Activated CD4-positive, alpha-beta T cell treated with anti-CD3 and anti-CD28 coated beads, Interleukin-2, amount 50 U/mL, for 16 hours (primary cell): ENCODE measurements at regions not wholly inside any gene's neighbourhood (a gene's known extent, or its start where the extent isn't known, plus 50 kb on each side); places are given as distances from the start of the nearest gene placed in this dataset.

Experiments used
- DNase-seq: peaks from one replicate; pipeline ENCODE4 v3.0.0-alpha.2; 2020

DNA sequence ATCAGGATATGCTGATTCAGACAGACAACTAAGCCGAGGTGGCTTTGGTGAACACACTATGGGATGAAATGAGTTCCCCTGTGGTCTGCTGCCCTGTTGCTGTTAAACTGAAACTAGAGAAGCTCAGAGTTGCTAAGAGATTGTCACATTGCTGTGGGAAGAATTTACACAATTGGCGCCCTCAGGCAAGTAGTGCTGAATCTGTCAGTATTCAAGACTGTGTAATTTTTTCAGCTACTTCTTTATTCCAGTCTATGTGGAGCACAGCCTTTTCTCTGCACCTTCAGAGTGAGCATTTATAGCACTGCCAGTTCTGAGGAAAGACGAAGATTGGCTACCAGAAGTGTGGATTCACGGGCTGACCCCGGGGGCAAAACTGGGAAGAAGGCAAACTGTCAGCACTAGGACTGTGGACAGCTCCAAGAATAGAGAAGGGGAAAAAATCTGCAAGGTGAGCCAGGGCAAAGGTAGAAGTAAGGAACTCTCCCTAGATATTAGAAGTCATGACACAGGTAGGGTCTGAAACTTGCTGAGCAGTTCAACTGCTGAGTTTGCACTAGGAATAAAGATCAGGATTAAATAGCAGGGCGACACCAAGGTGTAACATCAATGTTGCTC lies 218.8 kb upstream of the TMPO start:
- DNase-seq = no peak

DNA sequence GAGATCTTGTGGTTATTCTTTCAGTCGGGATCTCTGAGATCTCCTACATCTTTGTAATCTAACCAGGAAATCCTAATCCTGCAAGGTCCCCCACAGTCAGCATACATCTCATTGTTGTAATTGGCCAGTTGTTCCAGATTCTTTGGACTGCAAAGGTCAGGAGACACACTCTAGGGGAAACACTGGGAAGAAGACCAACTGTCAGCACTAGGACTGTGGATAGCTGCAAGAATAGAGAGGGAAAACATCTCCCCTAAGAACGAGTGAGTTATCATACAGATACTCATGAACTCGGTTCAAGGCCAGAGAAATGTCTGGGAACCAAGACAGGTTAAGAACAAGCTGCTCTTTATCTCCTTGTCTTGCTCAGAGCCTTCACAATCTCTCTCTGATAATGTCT lies 217.9 kb upstream of the TMPO start:
- DNase-seq = no peak

DNA sequence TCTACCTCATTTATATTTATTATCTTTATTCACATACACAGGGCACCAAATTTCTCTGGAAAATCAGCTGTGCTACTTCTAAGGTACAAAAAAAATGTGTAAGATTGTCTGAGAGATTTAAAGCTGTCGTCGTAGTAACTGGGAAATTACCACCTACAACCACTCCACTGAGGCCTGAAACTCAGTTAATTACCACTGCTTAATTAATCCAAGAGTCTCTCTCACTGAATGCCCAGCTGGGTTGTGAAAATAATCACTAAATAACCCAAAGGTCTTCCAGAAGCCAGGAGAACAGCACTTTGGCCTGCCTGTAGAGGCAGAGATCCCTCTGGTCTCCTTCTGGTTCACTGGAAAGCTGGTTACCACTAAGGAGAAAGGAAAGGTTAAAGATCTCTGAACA lies 207.2 kb upstream of the TMPO start:
- no peak for DNase-seq

DNA sequence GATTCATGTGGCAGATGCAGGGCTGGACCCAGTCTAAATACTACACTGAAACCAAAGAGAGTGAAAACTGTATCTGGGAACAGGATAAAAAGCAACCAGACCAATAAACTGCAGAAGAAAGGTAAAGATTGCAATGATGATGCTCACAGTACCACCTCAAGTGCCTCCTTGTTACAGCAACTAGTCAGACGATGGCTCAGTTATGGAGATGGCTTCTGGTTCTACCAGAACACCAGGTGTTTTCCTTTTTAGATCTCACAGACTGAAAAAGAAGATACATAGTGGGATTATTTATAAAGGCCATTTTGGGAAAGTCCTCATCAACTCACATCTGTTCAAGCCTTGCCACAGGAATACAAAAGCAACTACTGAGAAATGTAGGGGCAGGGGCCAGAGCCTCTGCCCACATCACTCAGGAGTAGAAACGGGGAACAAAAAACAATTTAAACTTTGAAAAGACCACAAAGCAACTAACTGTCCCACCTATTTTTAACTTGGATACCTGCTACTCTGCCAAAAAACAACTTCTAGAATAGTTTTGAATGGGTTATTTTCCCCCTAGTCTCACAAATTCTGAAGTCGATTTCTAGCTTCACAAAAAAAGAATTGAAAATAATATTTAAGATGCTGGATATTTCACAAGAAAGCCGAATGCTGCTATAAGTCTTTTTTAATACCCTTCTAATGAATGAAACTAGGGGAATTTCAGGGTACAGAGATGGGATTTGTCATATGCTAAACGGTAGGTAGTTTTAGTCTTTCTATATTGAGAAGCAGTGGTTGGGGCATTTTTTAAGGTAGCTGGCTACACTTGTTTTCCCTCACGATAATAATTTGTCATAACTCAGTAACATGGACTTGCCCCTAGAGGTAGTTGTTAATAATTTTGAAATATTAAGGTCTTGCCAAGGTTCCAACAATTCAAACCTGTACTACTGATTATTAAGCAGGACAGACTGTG lies 197.2 kb upstream of the TMPO start:
- no peak for DNase-seq

DNA sequence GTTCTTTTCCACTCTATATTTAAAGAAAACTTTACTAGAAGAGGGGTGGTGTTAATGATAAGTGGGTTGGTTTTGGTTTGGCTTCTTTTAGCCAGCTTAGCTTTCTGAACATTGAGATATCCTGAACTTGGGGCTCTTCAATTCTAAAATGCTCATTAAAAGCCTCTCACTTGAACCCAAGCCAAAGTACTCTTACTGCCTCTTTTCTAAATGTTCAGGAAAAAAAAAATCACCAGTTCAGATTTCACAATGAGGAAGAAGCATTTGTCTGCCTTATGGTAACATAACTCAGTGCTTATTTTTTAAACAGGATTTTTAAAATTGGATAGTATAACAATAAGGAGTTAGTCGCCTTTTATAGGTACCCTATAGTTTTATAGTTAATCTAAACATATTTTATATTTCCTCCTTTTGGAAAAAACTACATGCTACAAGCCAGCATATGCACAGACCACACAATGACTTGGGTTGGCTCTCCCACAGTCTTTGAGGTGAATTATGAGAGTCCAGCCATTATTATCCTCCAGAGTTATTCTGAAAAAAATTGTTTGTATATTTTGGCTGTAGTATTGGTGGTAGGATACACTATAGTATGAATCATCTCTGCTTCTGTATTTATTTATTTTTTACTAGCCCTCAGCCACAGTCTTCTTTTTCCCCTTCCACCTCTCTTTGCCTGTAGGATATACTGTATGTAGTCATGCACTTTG lies 195.5 kb upstream of the TMPO start:
- DNase-seq = no peak

DNA sequence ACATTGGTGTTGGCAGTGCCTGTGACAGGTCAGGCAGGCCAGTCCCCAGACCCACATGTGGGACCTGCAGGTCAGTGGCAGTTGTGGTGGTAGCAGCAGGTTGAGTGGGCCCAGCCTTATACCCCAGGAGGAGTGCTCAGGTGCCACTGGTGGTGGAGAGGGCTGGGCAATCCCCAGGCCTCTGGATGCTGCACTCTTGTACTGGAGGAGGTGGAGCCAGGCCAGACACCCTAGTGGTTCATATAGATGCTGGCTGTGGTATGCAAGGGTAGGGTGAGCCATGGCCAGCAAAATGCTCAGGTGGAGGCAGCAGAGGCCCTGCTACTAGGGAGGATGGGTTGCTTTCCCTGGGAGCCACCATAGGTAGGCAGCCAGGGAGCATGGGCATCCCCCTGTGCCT lies 190.4 kb upstream of the TMPO start:
- DNase-seq = no peak

DNA sequence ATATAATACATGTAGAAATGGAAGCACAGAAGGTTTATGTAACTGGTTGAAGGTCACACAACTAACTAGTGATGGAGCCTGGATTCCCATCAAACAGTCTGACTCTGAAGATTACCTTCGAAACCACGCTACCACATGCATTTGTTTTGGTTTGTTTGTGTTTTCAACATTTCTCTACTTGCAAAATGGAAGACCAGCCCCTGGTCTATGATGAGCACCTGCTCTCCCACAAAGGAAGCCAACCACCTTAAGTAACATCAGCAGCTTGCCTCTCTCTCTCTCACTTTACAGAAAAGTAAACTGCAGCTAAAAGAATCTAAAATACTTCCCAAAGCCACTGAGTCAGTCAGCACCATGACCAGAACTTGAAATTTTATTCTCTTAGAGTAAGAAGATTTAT lies 186.9 kb upstream of the TMPO start:
- no peak for DNase-seq

DNA sequence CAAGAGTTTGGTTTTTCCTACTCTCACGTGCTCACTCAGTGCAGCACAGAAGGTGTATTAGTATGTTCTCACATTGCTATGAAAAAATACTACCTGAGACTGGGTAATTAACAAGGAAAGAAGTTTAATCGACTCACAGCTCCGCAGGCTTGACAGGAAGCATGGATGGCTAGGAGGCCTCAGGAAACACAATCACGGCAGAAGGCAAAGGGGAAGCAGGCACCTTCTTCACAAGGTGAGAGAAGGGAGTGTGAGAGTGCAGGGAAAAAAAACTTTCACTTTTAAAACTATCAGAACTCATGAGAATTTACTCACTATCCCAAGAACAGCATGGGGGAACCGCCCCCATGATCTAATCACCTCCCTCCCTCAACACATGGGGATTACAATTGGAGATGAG lies 185.8 kb upstream of the TMPO start:
- no peak for DNase-seq

DNA sequence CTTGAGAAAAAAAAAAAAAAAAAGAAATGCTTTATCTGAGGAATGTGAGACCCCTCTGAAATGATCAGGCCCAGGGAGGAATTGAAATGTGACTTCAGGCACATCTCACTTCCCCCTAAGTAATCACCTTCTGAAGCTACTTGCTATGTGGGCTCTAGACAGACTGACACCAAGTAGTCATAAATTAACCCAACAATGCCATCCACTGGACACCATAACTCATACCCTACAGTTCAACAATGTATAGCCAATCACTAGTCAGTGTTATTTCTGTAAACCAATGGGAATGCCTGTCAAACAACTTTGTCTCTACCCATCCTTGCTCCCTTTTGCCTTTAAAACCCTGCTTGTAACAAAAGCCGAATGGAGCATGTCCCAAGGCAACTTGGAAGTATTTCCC lies 182.7 kb upstream of the TMPO start:
- no peak for DNase-seq

DNA sequence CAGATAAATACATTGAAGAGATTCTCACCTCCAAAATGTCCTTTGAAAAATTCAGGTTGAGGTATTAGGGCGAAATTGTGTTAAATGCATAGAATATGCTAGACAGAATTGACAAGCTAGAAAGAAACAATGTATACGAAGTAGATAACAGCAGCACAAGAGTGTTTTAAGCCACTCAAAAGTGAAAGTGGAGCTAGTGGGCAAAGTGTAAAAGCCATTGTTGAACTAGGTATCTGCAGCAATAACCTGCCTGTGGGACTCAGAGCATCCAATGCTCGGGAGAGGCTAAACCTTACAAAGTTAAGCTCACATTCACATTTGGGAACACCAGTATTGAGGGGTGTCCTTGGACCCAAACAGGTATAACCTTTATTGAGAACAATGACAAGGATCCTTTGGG lies 180.6 kb upstream of the TMPO start:
- no peak for DNase-seq

DNA sequence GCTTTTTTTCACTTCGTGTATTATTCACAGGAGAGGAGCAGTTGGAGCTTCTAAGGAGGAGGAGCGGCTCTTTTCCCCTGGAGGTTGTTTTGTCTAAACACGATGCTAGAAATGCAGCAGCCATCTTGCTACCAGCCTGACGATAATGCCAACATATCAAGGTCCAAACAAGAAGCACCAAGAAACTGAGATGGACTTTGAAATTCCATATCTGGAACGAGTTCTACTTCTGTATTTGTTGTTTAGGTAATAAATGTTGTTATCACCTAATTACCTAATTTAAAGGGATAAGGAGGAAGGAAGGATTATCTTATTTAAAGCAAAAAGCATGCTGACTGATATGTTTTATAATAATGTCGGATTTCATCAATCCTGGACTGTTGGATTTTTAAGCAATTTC lies 174.4 kb upstream of the TMPO start:
- DNase-seq = no peak

DNA sequence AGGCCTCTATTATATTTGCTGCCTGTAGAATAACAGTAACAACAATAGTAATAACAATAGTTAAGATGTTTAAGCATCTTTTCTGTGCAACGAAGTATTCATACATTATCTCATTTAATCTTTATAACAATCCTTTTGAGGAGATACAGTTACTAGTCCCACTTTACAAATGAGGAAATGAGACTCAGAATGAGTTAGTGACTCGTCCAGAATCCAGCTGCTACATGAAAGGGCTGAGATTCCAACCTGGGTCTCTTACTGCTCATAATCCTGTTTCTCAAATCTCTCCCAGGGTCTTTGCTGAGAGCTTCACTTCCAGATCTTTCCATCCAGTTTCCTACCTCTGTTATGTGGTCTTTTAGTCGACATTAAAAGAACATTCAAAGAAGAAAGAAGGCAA lies 173.7 kb upstream of the TMPO start:
- DNase-seq = no peak

DNA sequence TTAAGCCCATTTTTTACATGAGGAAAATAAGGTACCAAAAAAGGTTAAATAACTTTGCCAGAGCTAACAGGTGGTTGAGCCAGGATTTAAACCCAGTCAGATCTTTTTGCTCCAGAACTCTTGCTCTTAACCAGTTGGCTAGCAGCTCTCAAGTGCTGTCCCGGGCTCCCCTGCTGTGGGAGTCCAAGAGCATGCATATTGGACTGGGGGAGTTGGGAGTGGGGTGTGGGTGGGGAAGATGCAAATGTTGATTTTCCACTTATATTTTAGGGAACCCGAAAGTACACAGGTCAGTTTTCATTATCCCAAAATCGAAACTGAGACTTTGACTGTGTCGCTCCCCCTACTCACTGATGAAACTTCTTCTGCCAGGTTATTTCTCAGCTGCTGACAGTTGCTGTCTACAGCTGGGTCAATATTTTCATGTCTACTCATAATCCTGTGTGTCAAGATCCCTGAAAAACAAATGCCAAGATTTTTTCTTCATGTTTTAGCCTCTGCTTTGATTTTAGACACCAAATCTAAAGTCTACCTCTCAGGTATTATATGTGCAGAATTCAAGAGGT lies 172.3 kb upstream of the TMPO start:
- DNase-seq = no peak

DNA sequence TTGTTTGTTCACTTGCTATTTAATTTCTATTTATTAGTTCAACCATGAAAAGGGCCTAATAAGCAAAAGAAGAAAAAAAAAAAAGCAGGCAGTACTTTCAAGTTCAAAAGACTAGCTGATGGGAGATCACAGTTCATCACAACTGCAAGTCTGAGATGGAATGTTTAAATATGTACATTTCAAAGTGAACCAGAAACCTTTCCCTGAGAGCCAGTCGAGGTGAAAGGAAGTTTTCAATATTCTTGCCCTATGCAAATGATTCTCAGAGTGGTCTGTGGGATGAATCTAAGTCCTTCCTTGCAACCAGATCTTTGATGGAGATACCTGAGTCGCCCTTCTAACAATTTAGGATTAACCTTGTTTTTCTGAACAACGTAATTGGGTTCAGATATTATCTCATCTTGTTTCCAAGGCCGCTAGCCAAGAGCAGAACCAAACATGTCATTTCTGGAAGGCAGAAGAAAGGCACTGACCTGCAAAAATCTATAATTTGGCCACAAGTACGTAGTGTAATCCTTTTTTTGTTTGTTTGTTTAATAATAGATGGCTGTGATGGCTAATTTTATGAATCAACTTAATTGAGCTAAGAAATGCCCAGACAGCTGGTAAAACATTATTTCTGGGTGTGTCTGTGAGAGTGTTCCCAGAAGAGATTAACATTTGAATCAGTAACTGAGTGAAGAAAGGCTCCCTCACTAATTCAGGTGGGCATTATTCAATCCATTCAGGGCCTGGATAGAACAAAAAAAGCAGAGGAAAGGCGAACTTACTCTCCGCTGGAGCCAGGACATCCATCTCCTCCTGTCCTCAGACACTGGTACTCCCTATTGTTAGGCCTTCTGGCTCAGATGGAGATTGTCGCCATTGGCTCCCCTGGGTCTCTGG lies 171.1 kb upstream of the TMPO start:
- DNase-seq = no peak

DNA sequence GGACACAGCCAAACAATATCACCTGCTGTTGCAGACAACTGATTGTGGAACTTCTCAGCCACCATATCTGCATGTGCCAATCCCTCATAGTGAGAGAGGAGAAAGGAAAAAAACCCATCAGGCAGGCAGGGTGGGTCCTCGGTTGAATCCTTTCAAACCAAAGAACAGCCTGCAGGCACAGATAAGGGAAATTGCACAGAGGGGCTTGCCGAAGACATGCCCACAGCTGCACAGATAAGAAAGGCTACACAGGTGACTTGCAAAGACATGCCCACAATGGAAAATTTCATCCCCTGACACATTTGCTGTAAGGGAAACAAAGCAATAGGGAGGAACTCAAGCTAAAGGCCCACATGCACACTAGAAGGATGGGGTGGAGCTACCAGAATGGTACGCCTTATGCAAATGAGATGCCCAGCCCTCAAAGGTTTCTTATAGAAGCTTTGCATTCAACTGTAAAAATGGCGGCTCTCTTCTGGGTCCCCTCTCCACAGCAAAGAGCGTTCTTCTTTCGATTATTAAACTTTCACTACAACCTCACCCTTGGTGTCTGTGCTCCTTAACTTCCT lies 170.0 kb upstream of the TMPO start:
- DNase-seq = no peak

DNA sequence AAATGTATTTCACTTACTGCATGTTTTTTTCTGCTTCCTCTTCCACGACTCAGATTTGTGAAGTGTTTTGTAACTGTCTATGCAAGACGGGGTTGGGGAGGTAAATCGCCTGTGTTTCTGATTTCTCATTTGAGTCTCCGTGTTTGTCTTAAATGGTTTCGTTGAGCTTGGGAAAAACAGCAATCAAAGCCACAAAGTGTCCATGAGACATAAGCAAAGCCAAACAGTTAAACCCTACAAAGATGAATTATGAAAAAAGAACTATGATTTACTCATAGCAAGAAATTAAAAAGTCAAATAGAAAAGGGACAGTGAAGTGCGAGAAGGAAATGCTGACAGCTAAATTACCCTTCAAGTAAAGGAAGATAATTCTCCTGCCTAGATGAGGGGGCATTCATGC lies 164.3 kb upstream of the TMPO start:
- DNase-seq = peak; percentile 77

DNA sequence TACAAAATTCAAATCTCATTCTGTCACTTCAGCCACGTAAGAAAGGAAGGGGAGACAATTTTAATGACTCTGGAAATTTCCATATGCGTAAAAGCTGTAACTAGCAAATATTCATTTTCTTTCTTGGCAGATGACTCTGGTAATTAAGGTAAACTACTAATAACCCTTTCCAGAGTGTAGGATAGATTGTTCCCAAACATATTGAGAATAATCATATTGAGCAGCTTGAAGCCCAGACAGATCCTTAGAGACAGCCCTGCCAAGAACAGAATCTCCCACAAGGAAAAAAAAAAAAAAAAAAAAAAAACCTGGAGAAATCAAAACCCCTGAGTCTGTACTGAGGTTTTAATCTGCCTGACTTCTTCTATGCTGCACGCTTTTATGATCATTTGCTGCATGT lies 163.6 kb upstream of the TMPO start:
- no peak for DNase-seq

DNA sequence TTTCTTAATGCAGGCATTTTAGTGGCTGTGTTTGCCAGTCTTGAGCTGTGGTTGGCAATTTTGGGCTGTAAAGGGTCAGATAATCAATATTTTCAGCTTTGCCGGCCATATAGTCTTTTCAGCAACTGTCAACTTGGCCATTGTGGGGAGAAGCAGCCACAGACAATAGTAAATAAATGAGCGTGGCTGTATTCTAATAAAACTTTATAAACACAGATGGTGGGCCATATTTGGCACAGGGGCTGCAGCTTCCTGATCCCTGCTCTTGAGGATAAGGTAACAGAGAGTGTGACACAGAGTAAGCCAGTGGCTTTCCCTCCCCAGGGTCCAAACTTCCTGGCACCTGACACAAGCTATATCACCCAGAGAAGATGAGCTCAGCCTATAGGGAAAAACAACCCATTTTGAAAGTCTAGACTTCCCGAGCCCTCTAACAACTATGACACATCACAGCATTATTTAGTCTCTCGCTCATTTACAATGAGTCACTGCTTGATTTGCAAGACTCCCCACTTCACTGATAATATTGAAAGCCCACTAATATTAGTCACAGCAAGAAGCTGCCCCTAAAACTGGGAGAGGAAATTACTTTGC lies 163.1 kb upstream of the TMPO start:
- DNase-seq = peak; percentile 73

DNA sequence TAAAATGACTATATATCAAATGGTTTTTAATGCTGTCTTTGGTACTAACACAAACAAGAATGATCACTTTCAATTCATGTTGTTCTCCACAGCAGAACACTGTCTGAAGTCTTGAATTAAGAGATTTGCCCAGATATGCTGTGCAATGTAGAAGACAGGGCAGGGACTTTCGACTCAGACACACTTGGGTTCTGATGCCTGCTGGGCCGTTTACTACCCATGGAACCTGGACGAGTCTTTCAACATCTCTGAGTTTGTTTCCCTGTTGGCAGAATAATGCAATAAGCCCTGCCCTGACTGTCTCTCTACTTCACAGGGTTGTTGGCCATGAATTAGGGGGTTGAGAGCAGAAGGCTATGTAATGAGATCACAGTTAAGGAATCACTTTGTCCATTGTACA lies 162.6 kb upstream of the TMPO start:
- no peak for DNase-seq

DNA sequence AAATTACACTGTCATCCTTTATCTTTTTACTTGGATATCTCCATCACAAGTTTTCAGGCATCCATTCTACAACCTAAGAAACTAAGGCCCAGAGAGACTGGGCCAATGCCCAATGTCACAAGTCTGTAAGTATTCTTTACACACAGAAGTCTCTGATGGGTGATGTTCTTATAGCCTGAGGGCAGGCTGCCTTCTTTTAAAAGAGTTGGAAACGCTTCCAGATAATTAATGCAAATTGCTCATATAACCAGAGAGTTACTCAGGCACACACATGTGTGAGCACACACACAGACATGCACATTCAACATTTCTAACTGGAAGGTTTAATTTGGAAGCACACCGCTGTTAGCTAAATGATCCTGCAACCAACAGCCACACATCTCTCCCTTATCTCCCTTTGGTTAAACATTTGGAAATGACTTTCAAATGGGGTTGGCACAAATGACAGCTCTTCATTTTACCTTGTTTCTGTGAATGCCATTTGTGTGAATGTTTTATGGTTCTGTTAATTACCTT lies 160.8 kb upstream of the TMPO start:
- DNase-seq = no peak

DNA sequence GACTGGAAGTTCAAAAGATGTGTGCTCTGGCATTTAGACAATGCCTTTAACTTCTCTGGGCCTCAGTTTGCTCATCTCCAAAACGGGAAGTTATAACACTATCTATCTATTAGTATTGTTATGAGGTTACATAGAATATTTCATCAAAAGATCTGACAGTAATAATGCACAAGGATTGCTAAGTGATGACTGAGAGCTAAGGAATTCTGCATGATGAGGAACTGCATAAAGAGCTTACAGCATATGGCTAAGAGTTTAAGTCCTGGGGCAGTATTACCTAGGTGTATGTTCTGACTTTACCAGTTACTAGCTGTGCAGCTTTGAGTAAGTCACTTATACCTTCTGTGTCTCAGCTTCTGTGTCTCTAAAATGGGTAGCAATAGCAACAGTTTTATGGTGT lies 160.1 kb upstream of the TMPO start:
- no peak for DNase-seq

DNA sequence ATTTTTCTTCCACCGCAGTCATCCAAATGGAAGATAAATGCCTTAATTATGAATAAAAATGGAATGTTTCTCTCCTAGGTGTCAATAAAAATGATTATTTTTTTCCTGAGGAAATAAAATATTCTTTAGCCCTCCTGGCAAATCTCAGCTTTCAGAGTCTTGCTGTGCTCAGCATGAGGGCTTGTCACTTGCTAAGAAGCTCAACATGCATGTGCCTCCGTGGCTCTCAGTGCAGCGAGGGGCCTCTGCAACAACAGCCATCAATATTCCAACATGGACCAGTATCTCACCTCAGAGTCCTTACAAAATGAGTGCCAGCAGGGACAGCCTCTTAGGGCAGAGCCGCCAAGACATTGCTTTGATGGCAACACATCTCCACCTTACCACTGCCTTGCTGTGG lies 159.5 kb upstream of the TMPO start:
- DNase-seq = no peak
